ENCODE measurements at regions not wholly inside any gene's neighbourhood (a gene's known extent, or its start where the extent isn't known, plus 50 kb on each side); places are given as distances from the start of the nearest gene placed in this dataset.
A peak's percentile ranks its signal among the peaks of the same experiment; 100 is the strongest.

- ChIA-PET POLR2A (no interaction called here), CTCF (ENCODE audit: low intra/inter-chr PET ratio) (interaction anchor here (0.8 to 1.2 kb wide), 2 partner anchors 196 to 415 kb away, joined by 3 read pairs; no protein-coding TSS in a partner anchor)
- no peak overlapping the region for H3K4me2 ChIP-seq (ENCODE audit: insufficient read depth, low read length)
- no peaks in the 10 kb centered on the region for H3K79me2 ChIP-seq (ENCODE audit: control insufficient read depth, insufficient read depth, low read length)
- DNase-seq (ENCODE audit: extremely low read depth in 1 of 4, low spot score in 3 of 4) = no peak
- H3K27me3 ChIP-seq (ENCODE audit: control insufficient read depth in 2 of 2, insufficient read depth in 2 of 2, low read length in 2 of 2) = peaks cover 0 to 5% of the 10 kb centered on the region in 2 experiments; a peak in 3 of 5 replicates
- in situ Hi-C loops (cut with MboI) (no loop called here), intact Hi-C loops (cut with micrococcal nuclease) (no loop called here)
- no peaks in the 10 kb centered on the region for H3K36me3 ChIP-seq (ENCODE audit: control insufficient read depth, insufficient read depth, low read length)
- no peaks in the 10 kb centered on the region for H4K20me1 ChIP-seq (replicated peaks; ENCODE audit: control insufficient read depth, insufficient read depth, low read length)
- H3K9me1 ChIP-seq (ENCODE audit: control insufficient read depth, insufficient read depth, low read length) = no peaks in the 10 kb centered on the region
- no TSS peak for BruUV-seq (replicated peaks)
- no peaks in the 10 kb centered on the region for H3K9me3 ChIP-seq (replicated peaks; ENCODE audit: control insufficient read depth, insufficient read depth, low read depth, low read length)
- H3K4me3 ChIP-seq = no peak overlapping the region
- no peak for FAIRE-seq
- no peak overlapping the region for H2AFZ ChIP-seq (ENCODE audit: low read depth, low read length)
- no peak overlapping the region for H3K9ac ChIP-seq (ENCODE audit: insufficient read depth in 1 of 2, low read depth in 2 of 2, low read length in 2 of 2)
- no peak overlapping the region for H3K27ac ChIP-seq (ENCODE audit: extremely low read depth, low read depth, low read length)
- peaks cover 0 to 6% of the 10 kb centered on the region in 2 experiments; a peak in 2 of 5 replicates for H3K4me1 ChIP-seq (replicated peaks in 1 of 2; ENCODE audit: control insufficient read depth in 2 of 2, insufficient read depth in 2 of 2, low read length in 2 of 2)
- ATAC-seq = no peak
- 0% methylated on average over 3 of the region's 3 CpGs for WGBS (ENCODE audit: insufficient coverage, low coverage, missing lambda C conversion rate)
- TF ChIP-seq REST (IDR thresholded peaks at IDR 0.05; ENCODE audit: borderline replicate concordance) (no peak), REST (CRISPR knock-in tag; IDR thresholded peaks at IDR 0.05; ENCODE audit: low read depth) (no peak), TCF7 (IDR thresholded peaks at IDR 0.05; ENCODE audit: borderline replicate concordance) (no peak), FOSL1 (tag; conservative IDR thresholded peaks at IDR 0.05) (peak; percentile 37; the same call in 1 of the 2 replicates), HDAC6 (IDR thresholded peaks at IDR 0.05; ENCODE audit: low read depth, low read length) (no peak), RAD21 (CRISPR knock-in tag; conservative IDR thresholded peaks at IDR 0.05 in 1 of 2, IDR thresholded peaks at IDR 0.05 in 1 of 2) (peak in 1 of 2 experiments; percentile 12; a peak in 1 of 4 replicates), SUPT5H (IDR thresholded peaks at IDR 0.05) (no peak), VEZF1 (CRISPR knock-in tag; IDR thresholded peaks at IDR 0.05) (no peak)
- TF ChIP-seq, protein P1, sequence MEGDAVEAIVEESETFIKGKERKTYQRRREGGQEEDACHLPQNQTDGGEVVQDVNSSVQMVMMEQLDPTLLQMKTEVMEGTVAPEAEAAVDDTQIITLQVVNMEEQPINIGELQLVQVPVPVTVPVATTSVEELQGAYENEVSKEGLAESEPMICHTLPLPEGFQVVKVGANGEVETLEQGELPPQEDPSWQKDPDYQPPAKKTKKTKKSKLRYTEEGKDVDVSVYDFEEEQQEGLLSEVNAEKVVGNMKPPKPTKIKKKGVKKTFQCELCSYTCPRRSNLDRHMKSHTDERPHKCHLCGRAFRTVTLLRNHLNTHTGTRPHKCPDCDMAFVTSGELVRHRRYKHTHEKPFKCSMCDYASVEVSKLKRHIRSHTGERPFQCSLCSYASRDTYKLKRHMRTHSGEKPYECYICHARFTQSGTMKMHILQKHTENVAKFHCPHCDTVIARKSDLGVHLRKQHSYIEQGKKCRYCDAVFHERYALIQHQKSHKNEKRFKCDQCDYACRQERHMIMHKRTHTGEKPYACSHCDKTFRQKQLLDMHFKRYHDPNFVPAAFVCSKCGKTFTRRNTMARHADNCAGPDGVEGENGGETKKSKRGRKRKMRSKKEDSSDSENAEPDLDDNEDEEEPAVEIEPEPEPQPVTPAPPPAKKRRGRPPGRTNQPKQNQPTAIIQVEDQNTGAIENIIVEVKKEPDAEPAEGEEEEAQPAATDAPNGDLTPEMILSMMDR (IDR thresholded peaks at IDR 0.05 in 2 of 3, conservative IDR thresholded peaks at IDR 0.05 in 1 of 3; ENCODE audit: insufficient read depth in 2 of 3, low read depth in 1 of 3, low read length in 3 of 3) = 0 out of 6 replicates have a peak, but pooled peaks of 1 of the 3 experiments have one; percentile 11
Measured at GRCh38 chr6:110534731-110535492, 58.5 kb upstream of the SLC22A16 start.

Data from K562 (cell line).